Pancreas (tissue), 10 donors: ENCODE measurements at regions not wholly inside any gene's neighbourhood (a gene's known extent, or its start where the extent isn't known, plus 50 kb on each side); places are given as distances from the start of the nearest gene placed in this dataset.
"Not testable (repeated sequence)": the region's sequence is repeated elsewhere in the genome, so short reads cannot be mapped to it uniquely, and the experiment has no call there.

Source experiments
- ATAC-seq, 4 donors: fragments of 200-7000 bp; cut with Tn5 transposase; one replicate each; pipeline versions ENCODE4 v1.8.0 to v1.9.1; 2020; ENCODE audit warnings: mild to moderate bottlenecking in 4 of 4, moderate library complexity in 4 of 4
- DNase-seq, 6 donors: peaks; one replicate each; pipeline ENCODE4 v3.0.0-alpha.2; 2020
- FAIRE-seq: peaks from 2 replicates; lab custom pipeline; 2012; peaks lifted over from hg19 to GRCh38; lab: Jason Lieb, UNC
- H3K27ac ChIP-seq, 4 donors: fragments of 200-600 bp; sonication (generic); 1 replicate in 3 of 4; 2 replicates in 1 of 4; pipeline versions ENCODE4 v1.5.0 to v1.8.0; 2020
- H3K27me3 ChIP-seq, 4 donors: fragments of 200-600 bp; one replicate each; pipeline ENCODE4 v1.8.0; 2021
- H3K36me3 ChIP-seq, 3 donors: fragments of 200-600 bp; sonication (generic) in 1 of 3; one replicate each; pipeline versions ENCODE4 v1.5.0 to v1.8.0; 2020 to 2021
- H3K4me1 ChIP-seq, 3 donors: fragments of 200-600 bp; one replicate each; pipeline ENCODE4 v1.8.0; 2021
- H3K4me3 ChIP-seq, 4 donors: fragments of 200-600 bp; sonication (generic) in 2 of 4; one replicate each; pipeline versions ENCODE4 v1.5.0 to v1.8.0; 2020 to 2021
- H3K9me3 ChIP-seq, 4 donors: fragments of 200-600 bp; one replicate each; pipeline ENCODE4 v1.8.0; 2021
- WGBS, 2 donors: extraction: QIAGEN DNeasy Blood & Tissue Kit; methylation state at CpG; one replicate each; pipeline ENCODE4 v1.1.7; 2013; 5-methylcytosine and 5-hydroxymethylcytosine counted together
- intact Hi-C, 3 donors: fragments of 100-400 bp; cut with DNase I; formaldehyde crosslinking; loops; one replicate each; pipeline versions ENCODE4 v1.11.1 to v1.14.2; 2022
- TF ChIP-seq, protein P1 (sequence below), 4 donors: fragments of 200-600 bp; sonication (generic) in 3 of 4; IDR thresholded peaks; one replicate each; pipeline versions ENCODE4 v1.5.0 to v1.8.0; 2021; ENCODE audit warnings: antibody characterized with exemption in 4 of 4
- donor health status: healthy with polysubstance abuse.
- donor health status: DM: no; HTN: no; CAD: no; lungs with moderate emphysema.
- donor health status: DM: no; HTN: no; CAD: no.
- donor health status: control.
- donor health status: control.
- donor health status: Bipolar disorder and iron deficiency.
- donor health status: DM: yes; HTN: yes; CAD: no.
- donor health status: DM: no; HTN: no; CAD: no.
- donor health status: DM: no; HTN: no; CAD: no.
- donor health status: DM: yes; HTN: yes; CAD: no.

DNA sequence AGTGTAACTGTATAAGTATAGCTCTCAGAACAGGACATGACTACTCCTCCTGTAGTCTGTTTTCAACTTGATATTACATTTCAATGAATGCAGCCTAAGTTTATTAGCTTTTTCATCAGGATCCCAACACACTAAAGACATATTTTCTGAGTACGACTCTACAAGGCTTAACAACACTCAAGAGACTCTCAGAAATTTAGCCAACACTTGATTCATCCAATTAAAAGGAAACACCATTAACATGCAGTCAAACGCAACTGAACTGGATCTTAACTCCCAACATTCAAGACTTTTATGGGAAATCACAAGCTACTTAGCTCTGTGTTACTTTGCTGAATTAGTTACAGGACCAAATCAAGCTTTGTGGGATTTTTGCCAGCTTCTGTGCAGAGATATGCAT lies 65.2 kb upstream of the SGIP1 start:
- Histone ChIP-seq H3K27me3 (no peaks in the 10 kb centered on the region), H3K4me3 (no peak overlapping the region), H3K36me3 (no peaks in the 10 kb centered on the region), H3K27ac (no peak overlapping the region), H3K4me1 (no peaks in the 10 kb centered on the region), H3K9me3 (no peaks in the 10 kb centered on the region)
- TF ChIP-seq, protein P1, sequence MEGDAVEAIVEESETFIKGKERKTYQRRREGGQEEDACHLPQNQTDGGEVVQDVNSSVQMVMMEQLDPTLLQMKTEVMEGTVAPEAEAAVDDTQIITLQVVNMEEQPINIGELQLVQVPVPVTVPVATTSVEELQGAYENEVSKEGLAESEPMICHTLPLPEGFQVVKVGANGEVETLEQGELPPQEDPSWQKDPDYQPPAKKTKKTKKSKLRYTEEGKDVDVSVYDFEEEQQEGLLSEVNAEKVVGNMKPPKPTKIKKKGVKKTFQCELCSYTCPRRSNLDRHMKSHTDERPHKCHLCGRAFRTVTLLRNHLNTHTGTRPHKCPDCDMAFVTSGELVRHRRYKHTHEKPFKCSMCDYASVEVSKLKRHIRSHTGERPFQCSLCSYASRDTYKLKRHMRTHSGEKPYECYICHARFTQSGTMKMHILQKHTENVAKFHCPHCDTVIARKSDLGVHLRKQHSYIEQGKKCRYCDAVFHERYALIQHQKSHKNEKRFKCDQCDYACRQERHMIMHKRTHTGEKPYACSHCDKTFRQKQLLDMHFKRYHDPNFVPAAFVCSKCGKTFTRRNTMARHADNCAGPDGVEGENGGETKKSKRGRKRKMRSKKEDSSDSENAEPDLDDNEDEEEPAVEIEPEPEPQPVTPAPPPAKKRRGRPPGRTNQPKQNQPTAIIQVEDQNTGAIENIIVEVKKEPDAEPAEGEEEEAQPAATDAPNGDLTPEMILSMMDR (IDR thresholded peaks at IDR 0.05) = no peak
- intact Hi-C loops = no loop called here
- 60 to 61% methylated on average over 2 of the region's 2 CpGs for WGBS, 2 donors
- FAIRE-seq (no peak), ATAC-seq (no peak), DNase-seq (no peak)

DNA sequence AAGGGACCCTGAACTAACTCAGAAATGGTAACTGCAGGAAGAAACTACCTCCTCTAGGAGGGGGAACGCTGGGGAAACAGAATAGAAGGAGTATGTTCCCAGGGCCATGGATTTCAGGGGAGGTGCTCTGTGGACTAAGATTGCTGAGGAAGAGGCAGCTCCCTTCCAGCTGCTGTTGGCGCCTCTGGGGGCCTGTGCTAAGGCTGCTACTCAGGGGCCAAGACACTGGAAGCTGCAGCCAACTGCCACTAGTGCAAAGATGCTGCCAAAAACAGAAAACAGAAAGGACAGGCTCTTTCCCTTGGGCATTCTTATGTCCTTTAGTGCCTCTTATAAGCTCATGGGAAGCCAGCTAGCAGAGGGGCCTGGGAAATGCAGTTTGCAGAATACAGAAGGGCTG lies 58.0 kb upstream of the SGIP1 start:
- intact Hi-C loops = no loop called here
- DNase-seq = no peak
- FAIRE-seq = no peak
- Histone ChIP-seq H3K27me3 (no peaks in the 10 kb centered on the region), H3K4me3 (no peak overlapping the region), H3K27ac (no peak overlapping the region), H3K36me3 (no peaks in the 10 kb centered on the region), H3K4me1 (no peaks in the 10 kb centered on the region), H3K9me3 (no peaks in the 10 kb centered on the region)
- TF ChIP-seq, protein P1 (IDR thresholded peaks at IDR 0.05) = no peak
- 53 to 54% methylated on average over 2 of the region's 2 CpGs for WGBS, 2 donors
- no peak for ATAC-seq

DNA sequence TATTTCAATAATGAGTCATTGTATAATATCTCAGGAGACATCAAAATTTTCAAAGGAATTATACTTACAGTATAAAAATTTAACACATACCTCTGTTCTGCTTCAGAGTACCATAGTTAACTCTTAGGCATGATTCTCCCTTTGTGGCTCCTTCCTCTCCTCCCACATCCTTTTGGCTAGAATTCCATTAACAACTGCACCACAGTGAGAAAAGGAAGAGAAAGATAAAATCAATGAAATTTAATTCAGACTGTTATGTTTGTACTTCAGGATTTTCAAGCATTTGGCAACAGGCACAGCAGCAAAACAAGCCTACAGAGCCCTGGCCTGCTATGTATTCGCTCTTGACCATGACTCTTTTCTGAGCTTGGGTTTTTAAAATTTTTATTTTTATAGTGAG lies 57.2 kb upstream of the SGIP1 start:
- DNase-seq = no peak
- Histone ChIP-seq H3K4me3 (no peak overlapping the region), H3K36me3 (no peaks in the 10 kb centered on the region), H3K9me3 (no peaks in the 10 kb centered on the region), H3K27ac (no peak overlapping the region), H3K4me1 (no peaks in the 10 kb centered on the region), H3K27me3 (no peaks in the 10 kb centered on the region)
- no peak for FAIRE-seq
- TF ChIP-seq, protein P1 (IDR thresholded peaks at IDR 0.05) = no peak
- intact Hi-C loops = no loop called here
- 88 to 92% methylated on average over 1 of the region's 1 CpG for WGBS, 2 donors
- no peak for ATAC-seq

DNA sequence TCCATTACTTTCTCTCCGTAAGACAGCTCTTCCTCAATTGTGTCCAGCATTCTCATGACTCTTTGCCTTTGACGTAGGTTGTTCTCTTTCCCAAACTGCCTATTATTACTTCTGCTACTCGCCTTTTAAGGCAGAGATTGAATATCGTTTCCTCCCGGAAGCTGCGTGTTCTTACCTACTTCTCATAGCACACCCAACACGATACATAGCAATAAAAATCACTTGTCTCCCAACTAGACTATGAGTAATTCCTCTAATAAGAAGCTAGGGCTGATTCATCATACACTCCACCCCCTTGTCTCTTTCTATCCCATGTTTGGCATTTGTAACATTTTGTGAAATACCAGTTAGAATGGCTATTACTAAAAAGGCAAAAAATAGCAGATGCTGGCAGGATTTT lies 55.8 kb upstream of the SGIP1 start:
- WGBS, 2 donors = 78 to 90% methylated on average over 7 of the region's 7 CpGs
- Histone ChIP-seq H3K4me1 (no peaks in the 10 kb centered on the region), H3K4me3 (no peak overlapping the region), H3K27ac (no peak overlapping the region), H3K27me3 (no peaks in the 10 kb centered on the region), H3K36me3 (no peaks in the 10 kb centered on the region), H3K9me3 (no peaks in the 10 kb centered on the region)
- TF ChIP-seq, protein P1 (IDR thresholded peaks at IDR 0.05) = no peak
- DNase-seq (no peak), ATAC-seq (no peak), FAIRE-seq (no peak)
- intact Hi-C loops = no loop called here

DNA sequence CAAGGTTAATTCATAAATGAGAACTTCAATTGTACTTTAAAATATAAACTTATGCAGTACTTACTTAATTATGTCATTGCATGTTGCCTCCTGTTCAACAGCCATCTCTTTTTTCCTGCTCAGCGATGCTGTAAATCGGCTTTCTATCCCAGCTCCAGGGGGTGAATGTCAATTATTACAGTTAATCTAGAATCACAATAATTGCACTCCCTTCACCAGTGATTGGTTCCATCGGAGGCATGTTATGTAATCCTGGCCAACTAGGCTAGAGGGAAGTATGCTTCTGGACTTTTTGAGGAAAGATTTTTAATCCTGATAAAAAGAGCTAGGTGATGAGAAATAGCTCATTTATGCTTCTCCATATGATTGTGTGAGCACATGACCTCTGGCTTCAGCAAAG lies 53.8 kb upstream of the SGIP1 start:
- WGBS, 2 donors = 61 to 74% methylated on average over 3 of the region's 3 CpGs

DNA sequence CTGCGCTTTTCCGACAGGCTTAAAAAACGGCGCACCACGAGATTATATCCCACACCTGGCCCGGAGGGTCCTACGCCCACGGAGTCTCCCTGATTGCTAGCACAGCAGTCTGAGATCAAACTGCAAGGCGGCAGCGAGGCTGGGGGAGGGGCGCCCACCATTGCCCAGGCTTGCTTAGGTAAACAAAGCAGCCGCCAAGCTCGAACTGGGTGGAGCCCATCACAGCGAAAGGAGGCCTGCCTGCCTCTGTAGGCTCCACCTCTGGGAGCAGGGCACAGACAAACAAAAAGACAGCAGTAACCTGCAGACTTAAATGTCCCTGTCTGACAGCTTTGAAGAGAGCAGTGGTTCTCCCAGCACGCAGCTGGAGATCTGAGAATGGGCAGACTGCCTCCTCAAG lies 52.7 kb upstream of the SGIP1 start:
- H3K36me3 ChIP-seq, H3K27ac ChIP-seq, H3K27me3 ChIP-seq, ATAC-seq, H3K9me3 ChIP-seq, DNase-seq, H3K4me1 ChIP-seq, H3K4me3 ChIP-seq, FAIRE-seq, intact Hi-C loops: not testable (repeated sequence)
- WGBS, 2 donors = 54 to 66% methylated on average over 12 to 15 of the region's 15 CpGs

More for the DNA sequence above, 53.8 kb upstream of the SGIP1 start:
- Histone ChIP-seq H3K36me3 (no peaks in the 10 kb centered on the region), H3K27ac (no peak overlapping the region), H3K4me1 (no peaks in the 10 kb centered on the region), H3K4me3 (no peak overlapping the region), H3K27me3 (no peaks in the 10 kb centered on the region), H3K9me3 (no peaks in the 10 kb centered on the region)
- TF ChIP-seq, protein P1 (IDR thresholded peaks at IDR 0.05) = no peak
- no peak for DNase-seq
- no peak for FAIRE-seq
- no peak for ATAC-seq
- intact Hi-C loops = no loop called here
